GM19099 (cell line): ENCODE measurements at regions not wholly inside any gene's neighbourhood (a gene's known extent, or its start where the extent isn't known, plus 50 kb on each side); places are given as distances from the start of the nearest gene placed in this dataset.

Source experiments
- POLR2A ChIP-seq: IDR thresholded peaks from 3 replicates; pipeline ENCODE4 v1.6.1; 2011; ENCODE audit warnings: low read depth; ENCODE audit not compliant: insufficient read length; ENCODE audit errors: extremely low read depth

- TF ChIP-seq POLR2A, result no peak
Observed at GRCh38 chr11:25920356-25920755, 411.6 kb upstream of the ANO3 start.

GRCh38 chr11:25924586-25924985, 407.3 kb upstream of the ANO3 start:
- no peak for TF ChIP-seq POLR2A

DNA sequence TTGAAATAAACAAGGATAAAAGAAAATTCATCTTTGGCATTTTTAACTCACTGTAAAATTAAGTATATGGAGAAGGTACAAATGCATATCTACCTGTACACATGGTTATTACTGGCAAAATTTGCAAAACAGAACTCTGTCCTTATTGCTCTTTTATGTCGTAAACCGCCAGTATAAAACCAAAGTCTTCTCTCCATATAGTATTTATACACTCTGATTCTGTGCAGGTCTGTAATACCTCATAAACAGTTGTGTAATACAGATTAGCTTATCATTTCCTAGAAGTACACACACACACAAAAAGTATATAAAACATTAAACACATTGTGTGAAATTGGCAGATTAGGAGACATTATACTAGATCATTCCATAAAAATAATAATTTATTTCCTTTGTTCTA, 406.6 kb upstream of the ANO3 start:
- TF ChIP-seq POLR2A, result no peak

GRCh38 chr11:25927411-25927953, 404.4 kb upstream of the ANO3 start:
- TF ChIP-seq POLR2A, result no peak

DNA sequence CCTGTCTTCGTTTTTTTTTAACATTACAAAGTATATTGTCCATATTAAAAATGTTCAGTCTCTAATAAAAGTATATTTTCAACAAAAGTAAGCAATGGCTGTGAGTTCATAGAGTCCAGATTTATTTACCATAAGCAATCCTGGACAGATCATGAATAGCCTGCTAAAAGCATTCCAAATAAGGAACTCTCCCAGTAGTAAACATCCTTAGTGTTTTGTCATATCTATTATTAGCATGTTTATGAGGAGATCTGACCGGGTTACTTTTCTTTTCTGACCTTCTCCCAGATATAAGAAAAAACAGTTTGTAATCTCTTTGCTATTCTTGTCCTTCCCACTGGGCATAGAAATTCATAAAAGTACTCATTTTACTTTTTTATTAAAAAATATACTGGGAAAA, 403.9 kb upstream of the ANO3 start:
- no peak for TF ChIP-seq POLR2A

DNA sequence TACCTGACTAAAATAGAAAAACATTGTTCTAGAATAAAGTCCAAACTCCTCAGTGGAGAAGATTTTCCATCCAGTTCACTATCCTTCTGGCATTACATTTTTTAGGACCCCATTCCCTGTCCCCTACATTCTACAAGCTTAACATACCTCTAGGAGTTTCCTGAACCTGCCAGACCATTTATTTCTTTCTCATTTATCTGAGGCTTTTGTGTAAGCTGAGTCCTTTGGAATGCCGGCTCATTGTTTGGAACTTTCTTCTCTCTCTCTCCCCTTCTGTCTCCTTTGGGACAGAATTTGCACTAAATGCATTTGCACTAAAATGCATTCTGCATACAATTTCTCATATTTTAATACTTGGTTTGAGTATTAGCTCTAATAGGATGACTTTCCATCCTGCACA, 393.0 kb upstream of the ANO3 start:
- TF ChIP-seq POLR2A, result no peak

DNA sequence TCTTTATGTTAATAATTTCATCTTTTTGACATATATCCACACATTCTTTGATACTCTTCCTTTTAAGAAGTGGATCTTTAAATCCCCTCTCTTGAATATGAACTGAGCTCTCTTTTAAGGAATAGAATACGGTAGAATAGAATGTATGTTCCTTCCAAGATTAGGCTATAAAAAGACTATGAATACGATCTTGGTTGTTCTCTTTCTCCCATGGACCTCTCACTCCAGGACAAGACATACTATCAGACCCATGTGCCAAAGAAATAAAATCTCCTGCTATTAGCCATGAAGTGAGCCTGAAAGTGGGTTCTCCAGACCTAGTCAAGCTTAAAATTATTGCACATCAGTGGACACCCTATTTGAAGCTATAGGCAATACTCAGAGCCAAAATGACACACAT, 392.2 kb upstream of the ANO3 start:
- TF ChIP-seq POLR2A, result no peak

- no peak for TF ChIP-seq POLR2A
Observed at GRCh38 chr11:25941353-25941752, 390.6 kb upstream of the ANO3 start.

- TF ChIP-seq POLR2A, result no peak
Observed at GRCh38 chr11:25943031-25943430, 388.9 kb upstream of the ANO3 start.

GRCh38 chr11:25943777-25944661, 387.9 kb upstream of the ANO3 start:
- TF ChIP-seq POLR2A, result no peak

GRCh38 chr11:25949918-25950317, 382.0 kb upstream of the ANO3 start:
- no peak for TF ChIP-seq POLR2A

GRCh38 chr11:25953006-25953405, 378.9 kb upstream of the ANO3 start:
- TF ChIP-seq POLR2A, result no peak

GRCh38 chr11:25958045-25958444, 373.9 kb upstream of the ANO3 start:
- TF ChIP-seq POLR2A, result no peak

DNA sequence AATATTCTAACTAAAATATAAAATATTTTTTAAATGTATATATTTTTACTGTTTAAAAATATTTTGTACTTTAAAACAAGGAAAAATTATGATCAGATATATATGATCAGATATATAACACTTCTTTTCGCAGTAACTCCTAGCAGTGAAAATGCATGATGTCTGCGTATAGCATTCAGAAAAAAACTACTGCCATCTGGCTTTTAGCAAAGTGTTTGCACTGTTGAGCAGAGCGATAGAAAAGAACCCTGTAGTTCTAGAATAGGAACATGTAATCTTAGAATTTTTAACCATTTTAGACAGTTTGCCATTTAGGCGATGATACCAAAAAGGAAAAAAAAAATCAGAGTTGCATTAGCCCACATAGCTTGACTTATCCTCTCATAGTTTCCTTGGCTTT, 370.4 kb upstream of the ANO3 start:
- no peak for TF ChIP-seq POLR2A

GRCh38 chr11:25970726-25971508, 361.0 kb upstream of the ANO3 start:
- no peak for TF ChIP-seq POLR2A

GRCh38 chr11:25980091-25980490, 351.8 kb upstream of the ANO3 start:
- TF ChIP-seq POLR2A, result no peak

DNA sequence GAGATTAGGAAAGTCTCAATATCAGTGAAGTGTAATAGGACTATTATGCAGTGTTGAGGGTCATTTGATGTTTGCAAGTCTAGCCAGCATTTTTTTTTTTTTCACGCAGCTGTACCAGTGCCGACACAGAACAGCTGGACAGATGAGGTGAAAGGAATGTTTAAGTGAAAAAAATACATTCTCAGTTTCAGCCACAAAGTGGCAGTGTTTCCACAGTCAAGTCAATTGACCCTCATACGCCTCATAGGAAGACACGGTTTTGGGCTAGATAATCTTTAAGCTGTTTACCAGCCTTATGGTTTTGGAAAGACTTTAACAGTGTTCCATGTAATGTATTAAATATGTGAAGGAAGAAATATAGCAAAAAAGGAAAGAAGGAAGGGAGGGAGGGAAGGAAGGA, 349.9 kb upstream of the ANO3 start:
- no peak for TF ChIP-seq POLR2A

DNA sequence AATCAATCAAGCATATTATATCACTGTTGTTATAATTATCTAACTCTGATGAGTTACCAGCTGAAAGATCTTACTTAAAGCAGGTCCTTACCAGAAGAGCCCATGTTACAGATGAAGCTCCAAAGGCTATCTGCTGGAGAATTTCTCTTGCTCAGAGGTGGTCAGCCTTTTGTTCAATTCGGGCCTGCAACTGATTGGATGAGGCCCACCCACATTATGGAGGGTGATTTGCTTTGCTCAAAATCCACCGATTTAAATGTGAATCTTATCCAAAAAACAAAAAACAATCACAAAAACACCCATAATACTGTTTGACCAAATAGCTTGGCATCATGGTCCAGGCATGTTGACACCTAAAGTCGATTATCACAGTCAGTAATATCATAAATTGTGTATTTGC, 348.6 kb upstream of the ANO3 start:
- TF ChIP-seq POLR2A, result no peak
